HCT116 (cell line): ENCODE measurements at regions not wholly inside any gene's neighbourhood (a gene's known extent, or its start where the extent isn't known, plus 50 kb on each side); places are given as distances from the start of the nearest gene placed in this dataset.

Experiments used
- ATAC-seq: fragments of 200-7000 bp; cut with Tn5 transposase; 2 replicates; pipeline ENCODE4 v1.9.1; 2020; ENCODE audit warnings: mild to moderate bottlenecking, moderate library complexity
- BruUV-seq: library from RNA; stranded (reverse); fragments of 400-500 nt; replicated peaks from 2 replicates; lab custom pipeline; 2021; lab: Mats Ljungman, UMichigan
- CTCF ChIA-PET: fragments of 300-600 bp; sonication (Branson Sonifier 250); formaldehyde crosslinking; loops from one replicate; lab custom pipeline; 2021; ENCODE audit warnings: antibody characterized with exemption; lab: Charles Lee
- POLR2A ChIA-PET: fragments of 300-600, 350-600 bp; sonication (Branson Sonifier 250); formaldehyde crosslinking; loops from one replicate; lab custom pipeline; 2021; ENCODE audit warnings: antibody characterized with exemption; lab: Charles Lee
- RAD21 ChIA-PET, 2 experiments: fragments of 300-600 bp; sonication (Branson Sonifier 250); formaldehyde crosslinking; loops; one replicate each; lab custom pipeline; 2023; ENCODE audit warnings: low total read pairs in 2 of 2; ENCODE audit not compliant: uncharacterized antibody in 2 of 2, unreplicated experiment in 2 of 2, low non-redundant PET in 1 of 2; lab: Charles Lee
- DNase-seq: peaks from one replicate; pipeline ENCODE4 v3.0.0-alpha.2; 2010; ENCODE audit warnings: low read depth, low spot score
- H2AFZ ChIP-seq: fragments of 200-600 bp; shearing (Covaris generic), sonication (generic); 2 replicates; pipeline ENCODE4 v1.6.1; 2017; ENCODE audit warnings: low read depth, mixed run types, mixed read lengths, antibody characterized with exemption, low read length; ENCODE audit not compliant: poor library complexity, severe bottlenecking
- H3K27ac ChIP-seq: 2 replicates; pipeline ENCODE4 v1.5.1; 2012; ENCODE audit warnings: low read depth, low read length
- H3K27me3 ChIP-seq: fragments of 200-600 bp; sonication (generic); 2 replicates; pipeline ENCODE4 v1.6.1; 2016; ENCODE audit warnings: mixed run types, low read length, mixed read lengths; ENCODE audit not compliant: insufficient read depth
- H3K36me3 ChIP-seq, 2 experiments: fragments of 200-500 bp in 1 of 2; fragments of 200-600 bp in 1 of 2; sonication (Bioruptor generic) in 1 of 2; sonication (generic) in 1 of 2; 2 replicates each; pipeline versions ENCODE4 v1.5.1 to v1.6.1; 2014 to 2016; ENCODE audit warnings: low read length in 2 of 2, inconsistent platforms in 1 of 2, mixed read lengths in 1 of 2, mixed run types in 1 of 2; ENCODE audit not compliant: insufficient read depth in 2 of 2, control insufficient read depth in 1 of 2
- H3K4me1 ChIP-seq, 2 experiments: fragments of 200-600 bp in 1 of 2; sonication (generic) in 1 of 2; 2 replicates each; pipeline versions ENCODE4 v1.5.1 to v1.6.1; 2012 to 2017; ENCODE audit warnings: low read length in 2 of 2, inconsistent platforms in 1 of 2, mild to moderate bottlenecking in 1 of 2, mixed read lengths in 1 of 2, mixed run types in 1 of 2, moderate library complexity in 1 of 2; ENCODE audit not compliant: insufficient read depth in 2 of 2, control insufficient read depth in 1 of 2
- H3K4me2 ChIP-seq: fragments of 200-600 bp; sonication (generic); 2 replicates; pipeline ENCODE4 v1.6.1; 2017; ENCODE audit warnings: mixed run types, low read length, mixed read lengths
- H3K4me3 ChIP-seq, 2 experiments: fragments of 200-600 bp in 1 of 2; sonication (generic) in 1 of 2; replicated peaks in 1 of 2; 2 replicates each; pipeline ENCODE4 v1.5.1; 2011 to 2016; ENCODE audit warnings: low read length in 2 of 2, control low read depth in 1 of 2, low read depth in 1 of 2, mild to moderate bottlenecking in 1 of 2, mixed read lengths in 1 of 2, mixed run types in 1 of 2
- H3K79me2 ChIP-seq: fragments of 200-600 bp; sonication (generic); 2 replicates; pipeline ENCODE4 v1.6.1; 2017; ENCODE audit warnings: mild to moderate bottlenecking, mixed run types, low read length, moderate library complexity, mixed read lengths; ENCODE audit not compliant: insufficient read depth
- H3K9ac ChIP-seq: fragments of 200-600 bp; sonication (generic); 2 replicates; pipeline ENCODE4 v1.6.1; 2016; ENCODE audit warnings: low read length, mixed read lengths
- H3K9me2 ChIP-seq: fragments of 200-600 bp; sonication (generic), shearing (Covaris generic); 2 replicates; pipeline ENCODE4 v1.6.1; 2017; ENCODE audit warnings: mixed run types, mild to moderate bottlenecking, moderate library complexity; ENCODE audit not compliant: insufficient read depth
- H3K9me3 ChIP-seq, 2 experiments: fragments of 200-500 bp in 1 of 2; fragments of 200-600 bp in 1 of 2; sonication (Bioruptor generic) in 1 of 2; sonication (generic) in 1 of 2; 2 replicates each; pipeline ENCODE4 v1.6.1; 2014 to 2017; ENCODE audit warnings: low read length in 2 of 2, mixed read lengths in 2 of 2, inconsistent platforms in 1 of 2, low read depth in 1 of 2, mild to moderate bottlenecking in 1 of 2, mixed run types in 1 of 2, moderate library complexity in 1 of 2; ENCODE audit not compliant: control insufficient read depth in 1 of 2, insufficient read depth in 1 of 2
- H4K20me1 ChIP-seq: fragments of 200-600 bp; sonication (generic), shearing (Covaris generic); 2 replicates; pipeline ENCODE4 v1.6.1; 2017; ENCODE audit warnings: mixed run types, mild to moderate bottlenecking, moderate library complexity; ENCODE audit not compliant: insufficient read depth
- CBX3 ChIP-seq: IDR thresholded peaks from 2 replicates; pipeline ENCODE4 v1.6.1; 2012; ENCODE audit warnings: low read depth
- EGR1 ChIP-seq: IDR thresholded peaks from 2 replicates; pipeline ENCODE4 v1.6.1; 2012; ENCODE audit warnings: low read depth
- ELF1 ChIP-seq: IDR thresholded peaks from 2 replicates; pipeline ENCODE4 v1.6.1; 2012; ENCODE audit warnings: low read depth, borderline replicate concordance
- EZH2 ChIP-seq: fragments of 200-600 bp; sonication (generic); IDR thresholded peaks from 2 replicates; pipeline ENCODE4 v1.6.1; 2017; ENCODE audit warnings: antibody characterized with exemption, mixed run types
- JUND ChIP-seq: IDR thresholded peaks from 2 replicates; pipeline ENCODE4 v1.6.1; 2012
- POLR2A ChIP-seq: IDR thresholded peaks from 2 replicates; pipeline ENCODE4 v1.7.0; 2011; ENCODE audit warnings: borderline replicate concordance; ENCODE audit not compliant: insufficient read depth, insufficient read length; ENCODE audit errors: extremely low read depth
- POLR2AphosphoS5 ChIP-seq: IDR thresholded peaks from 2 replicates; pipeline ENCODE4 v1.6.1; 2011; ENCODE audit warnings: mild to moderate bottlenecking, low read depth, low read length, moderate library complexity
- SIN3A ChIP-seq: IDR thresholded peaks from 2 replicates; pipeline ENCODE4 v1.6.1; 2012; ENCODE audit warnings: low read depth
- SP1 ChIP-seq: IDR thresholded peaks from 2 replicates; pipeline ENCODE4 v1.6.1; 2012; ENCODE audit warnings: low read depth
- SRF ChIP-seq: IDR thresholded peaks from 2 replicates; pipeline ENCODE4 v1.6.1; 2012; ENCODE audit warnings: low read depth
- TCF7L2 ChIP-seq: IDR thresholded peaks from 2 replicates; pipeline ENCODE4 v1.7.0; 2011; ENCODE audit warnings: borderline replicate concordance, inconsistent platforms; ENCODE audit not compliant: insufficient read depth, insufficient read length; ENCODE audit errors: extremely low read depth
- YY1 ChIP-seq: IDR thresholded peaks from 2 replicates; pipeline ENCODE4 v1.6.1; 2011; ENCODE audit warnings: low read length, low read depth, moderate library complexity, mild to moderate bottlenecking; ENCODE audit not compliant: insufficient replicate concordance; ENCODE audit errors: extremely low read depth
- ZFX ChIP-seq: fragments of 450-650 bp; IDR thresholded peaks from 2 replicates; pipeline ENCODE4 v1.6.1; 2017
- ZNF274 ChIP-seq: fragments of 200-500 bp; sonication (Bioruptor generic); IDR thresholded peaks from 2 replicates; pipeline ENCODE4 v1.6.1; 2014; ENCODE audit warnings: mild to moderate bottlenecking, low read depth, low read length, inconsistent platforms
- intact Hi-C: fragments of 100-400 bp; cut with micrococcal nuclease; formaldehyde crosslinking; loops from 2 replicates; pipeline ENCODE4 v1.10.0; 2022
- TF ChIP-seq, protein P1 (sequence below): IDR thresholded peaks from 2 replicates; pipeline ENCODE4 v1.6.1; 2012
- TF ChIP-seq, protein P2 (sequence below), 3 experiments: fragments of 200-600 bp in 1 of 3; sonication (generic) in 1 of 3; IDR thresholded peaks in 2 of 3; conservative IDR thresholded peaks in 1 of 3; 2 replicates each; pipeline ENCODE4 v1.5.1; 2012 to 2017; ENCODE audit warnings: low read depth in 2 of 3, low read length in 2 of 3, antibody characterized with exemption in 1 of 3, borderline replicate concordance in 1 of 3, control low read depth in 1 of 3, mild to moderate bottlenecking in 1 of 3, mixed read lengths in 1 of 3, mixed run types in 1 of 3, moderate library complexity in 1 of 3; ENCODE audit not compliant: insufficient read depth in 1 of 3
- TF ChIP-seq, protein P3 (sequence below): IDR thresholded peaks from 2 replicates; pipeline ENCODE4 v1.6.1; 2012
- TF ChIP-seq, protein P4 (sequence below): IDR thresholded peaks from 2 replicates; pipeline ENCODE4 v1.6.1; 2012; ENCODE audit warnings: low read depth
- TF ChIP-seq, protein P5 (sequence below): IDR thresholded peaks from 2 replicates; pipeline ENCODE4 v1.6.1; 2011; ENCODE audit warnings: mild to moderate bottlenecking, low read length, moderate library complexity; ENCODE audit not compliant: insufficient replicate concordance; ENCODE audit errors: extremely low read depth

DNA sequence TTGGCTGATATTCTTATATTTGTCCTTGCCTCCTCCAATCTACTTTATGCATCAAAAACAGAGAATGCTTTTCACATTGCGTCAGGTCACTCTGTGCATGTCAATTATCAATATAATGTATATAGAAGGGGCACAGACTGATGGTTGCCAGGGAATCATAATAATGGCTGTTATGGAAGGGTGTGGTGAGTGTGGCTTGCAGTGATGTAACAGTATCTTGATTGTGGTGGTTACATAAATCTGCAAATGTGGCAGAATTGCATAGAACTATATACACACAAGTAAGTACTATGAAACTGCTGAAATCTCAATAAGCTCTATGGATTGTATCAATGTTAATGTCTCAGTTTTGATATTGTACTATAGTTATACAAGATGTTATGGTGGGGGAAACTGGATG lies 228.6 kb downstream of the TJP1 start:
- no peak overlapping the region for H3K27ac ChIP-seq
- no peaks in the 10 kb centered on the region for H3K9me3 ChIP-seq
- DNase-seq (no peak), ATAC-seq (no peak)
- TF ChIP-seq SRF (no peak), ELF1 (no peak), EGR1 (no peak), SP1 (no peak), POLR2A (no peak), POLR2AphosphoS5 (no peak), TCF7L2 (no peak), ZNF274 (no peak), YY1 (no peak), ZFX (no peak), JUND (no peak), SIN3A (no peak), CBX3 (no peak), EZH2 (no peak)
- TF ChIP-seq, protein P1, sequence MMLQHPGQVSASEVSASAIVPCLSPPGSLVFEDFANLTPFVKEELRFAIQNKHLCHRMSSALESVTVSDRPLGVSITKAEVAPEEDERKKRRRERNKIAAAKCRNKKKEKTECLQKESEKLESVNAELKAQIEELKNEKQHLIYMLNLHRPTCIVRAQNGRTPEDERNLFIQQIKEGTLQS, result no peak
- TF ChIP-seq, protein P2, sequence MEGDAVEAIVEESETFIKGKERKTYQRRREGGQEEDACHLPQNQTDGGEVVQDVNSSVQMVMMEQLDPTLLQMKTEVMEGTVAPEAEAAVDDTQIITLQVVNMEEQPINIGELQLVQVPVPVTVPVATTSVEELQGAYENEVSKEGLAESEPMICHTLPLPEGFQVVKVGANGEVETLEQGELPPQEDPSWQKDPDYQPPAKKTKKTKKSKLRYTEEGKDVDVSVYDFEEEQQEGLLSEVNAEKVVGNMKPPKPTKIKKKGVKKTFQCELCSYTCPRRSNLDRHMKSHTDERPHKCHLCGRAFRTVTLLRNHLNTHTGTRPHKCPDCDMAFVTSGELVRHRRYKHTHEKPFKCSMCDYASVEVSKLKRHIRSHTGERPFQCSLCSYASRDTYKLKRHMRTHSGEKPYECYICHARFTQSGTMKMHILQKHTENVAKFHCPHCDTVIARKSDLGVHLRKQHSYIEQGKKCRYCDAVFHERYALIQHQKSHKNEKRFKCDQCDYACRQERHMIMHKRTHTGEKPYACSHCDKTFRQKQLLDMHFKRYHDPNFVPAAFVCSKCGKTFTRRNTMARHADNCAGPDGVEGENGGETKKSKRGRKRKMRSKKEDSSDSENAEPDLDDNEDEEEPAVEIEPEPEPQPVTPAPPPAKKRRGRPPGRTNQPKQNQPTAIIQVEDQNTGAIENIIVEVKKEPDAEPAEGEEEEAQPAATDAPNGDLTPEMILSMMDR (IDR thresholded peaks at IDR 0.05 in 2 of 3, conservative IDR thresholded peaks at IDR 0.05 in 1 of 3; ENCODE audit: borderline replicate concordance in 1 of 3, insufficient read depth in 1 of 3, low read depth in 2 of 3, low read length in 2 of 3), result no peak
- TF ChIP-seq, protein P3, sequence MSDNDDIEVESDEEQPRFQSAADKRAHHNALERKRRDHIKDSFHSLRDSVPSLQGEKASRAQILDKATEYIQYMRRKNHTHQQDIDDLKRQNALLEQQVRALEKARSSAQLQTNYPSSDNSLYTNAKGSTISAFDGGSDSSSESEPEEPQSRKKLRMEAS, result no peak
- TF ChIP-seq, protein P4, sequence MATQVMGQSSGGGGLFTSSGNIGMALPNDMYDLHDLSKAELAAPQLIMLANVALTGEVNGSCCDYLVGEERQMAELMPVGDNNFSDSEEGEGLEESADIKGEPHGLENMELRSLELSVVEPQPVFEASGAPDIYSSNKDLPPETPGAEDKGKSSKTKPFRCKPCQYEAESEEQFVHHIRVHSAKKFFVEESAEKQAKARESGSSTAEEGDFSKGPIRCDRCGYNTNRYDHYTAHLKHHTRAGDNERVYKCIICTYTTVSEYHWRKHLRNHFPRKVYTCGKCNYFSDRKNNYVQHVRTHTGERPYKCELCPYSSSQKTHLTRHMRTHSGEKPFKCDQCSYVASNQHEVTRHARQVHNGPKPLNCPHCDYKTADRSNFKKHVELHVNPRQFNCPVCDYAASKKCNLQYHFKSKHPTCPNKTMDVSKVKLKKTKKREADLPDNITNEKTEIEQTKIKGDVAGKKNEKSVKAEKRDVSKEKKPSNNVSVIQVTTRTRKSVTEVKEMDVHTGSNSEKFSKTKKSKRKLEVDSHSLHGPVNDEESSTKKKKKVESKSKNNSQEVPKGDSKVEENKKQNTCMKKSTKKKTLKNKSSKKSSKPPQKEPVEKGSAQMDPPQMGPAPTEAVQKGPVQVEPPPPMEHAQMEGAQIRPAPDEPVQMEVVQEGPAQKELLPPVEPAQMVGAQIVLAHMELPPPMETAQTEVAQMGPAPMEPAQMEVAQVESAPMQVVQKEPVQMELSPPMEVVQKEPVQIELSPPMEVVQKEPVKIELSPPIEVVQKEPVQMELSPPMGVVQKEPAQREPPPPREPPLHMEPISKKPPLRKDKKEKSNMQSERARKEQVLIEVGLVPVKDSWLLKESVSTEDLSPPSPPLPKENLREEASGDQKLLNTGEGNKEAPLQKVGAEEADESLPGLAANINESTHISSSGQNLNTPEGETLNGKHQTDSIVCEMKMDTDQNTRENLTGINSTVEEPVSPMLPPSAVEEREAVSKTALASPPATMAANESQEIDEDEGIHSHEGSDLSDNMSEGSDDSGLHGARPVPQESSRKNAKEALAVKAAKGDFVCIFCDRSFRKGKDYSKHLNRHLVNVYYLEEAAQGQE, result no peak
- TF ChIP-seq, protein P5, sequence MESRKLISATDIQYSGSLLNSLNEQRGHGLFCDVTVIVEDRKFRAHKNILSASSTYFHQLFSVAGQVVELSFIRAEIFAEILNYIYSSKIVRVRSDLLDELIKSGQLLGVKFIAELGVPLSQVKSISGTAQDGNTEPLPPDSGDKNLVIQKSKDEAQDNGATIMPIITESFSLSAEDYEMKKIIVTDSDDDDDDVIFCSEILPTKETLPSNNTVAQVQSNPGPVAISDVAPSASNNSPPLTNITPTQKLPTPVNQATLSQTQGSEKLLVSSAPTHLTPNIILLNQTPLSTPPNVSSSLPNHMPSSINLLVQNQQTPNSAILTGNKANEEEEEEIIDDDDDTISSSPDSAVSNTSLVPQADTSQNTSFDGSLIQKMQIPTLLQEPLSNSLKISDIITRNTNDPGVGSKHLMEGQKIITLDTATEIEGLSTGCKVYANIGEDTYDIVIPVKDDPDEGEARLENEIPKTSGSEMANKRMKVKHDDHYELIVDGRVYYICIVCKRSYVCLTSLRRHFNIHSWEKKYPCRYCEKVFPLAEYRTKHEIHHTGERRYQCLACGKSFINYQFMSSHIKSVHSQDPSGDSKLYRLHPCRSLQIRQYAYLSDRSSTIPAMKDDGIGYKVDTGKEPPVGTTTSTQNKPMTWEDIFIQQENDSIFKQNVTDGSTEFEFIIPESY, result no peak
- H3K9me2 ChIP-seq, result no peaks in the 10 kb centered on the region
- no peak overlapping the region for H3K4me2 ChIP-seq
- intact Hi-C loops, result no loop called here
- no TSS peak for BruUV-seq
- no peaks in the 10 kb centered on the region for H3K79me2 ChIP-seq
- no peak overlapping the region for H2AFZ ChIP-seq
- CTCF ChIA-PET, result interaction anchor here (1.5 kb wide), 1 partner anchor 25 kb away, joined by 4 read pairs; no protein-coding TSS in a partner anchor
- no peaks in the 10 kb centered on the region; the same call in 1 of the 2 replicates for H3K27me3 ChIP-seq
- H4K20me1 ChIP-seq, result no peaks in the 10 kb centered on the region
- H3K9ac ChIP-seq, result no peak overlapping the region
- H3K4me1 ChIP-seq, result no peaks in the 10 kb centered on the region
- RAD21 ChIA-PET, result no interaction called here
- H3K36me3 ChIP-seq, result no peaks in the 10 kb centered on the region
- H3K4me3 ChIP-seq, result no peak overlapping the region
- POLR2A ChIA-PET, result no interaction called here
